ENCODE measurements at regions not wholly inside any gene's neighbourhood (a gene's known extent, or its start where the extent isn't known, plus 50 kb on each side); places are given as distances from the start of the nearest gene placed in this dataset.

DNA sequence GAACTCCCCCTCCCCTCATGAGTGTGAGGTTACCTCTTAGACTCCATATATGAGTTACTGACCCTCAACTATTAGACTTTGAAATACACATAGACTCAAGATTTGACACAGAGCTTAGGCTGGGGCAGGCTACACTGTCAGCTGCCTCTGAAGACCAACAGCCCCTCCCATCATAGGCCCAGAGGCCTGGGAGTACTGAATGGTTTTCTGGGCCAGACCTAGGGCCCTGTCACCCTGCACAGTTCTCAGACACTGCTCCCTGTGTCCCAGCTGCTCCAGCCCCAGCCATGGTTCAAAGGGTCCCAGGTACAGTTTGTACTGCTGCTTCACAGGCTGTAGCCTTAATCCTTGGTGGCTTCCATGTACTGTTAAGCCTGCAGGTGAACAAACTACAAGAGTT is 132.1 kb upstream of the MOCS1 start:
- Histone ChIP-seq H3K27me3 (ENCODE audit: control insufficient read depth in 4 of 4, insufficient read depth in 4 of 4, low read length in 3 of 4) (no peaks in the 10 kb centered on the region), H3K9me3 (ENCODE audit: control insufficient read depth in 4 of 4, low read length in 3 of 4) (no peaks in the 10 kb centered on the region), H3K36me3 (ENCODE audit: control insufficient read depth in 4 of 4, insufficient read depth in 3 of 4, low read depth in 1 of 4, low read length in 3 of 4) (no peaks in the 10 kb centered on the region), H3K27ac (ENCODE audit: low read depth in 1 of 2, low read length in 2 of 2) (no peak overlapping the region), H3K9ac (ENCODE audit: low read depth in 1 of 2, low read length in 2 of 2) (no peak overlapping the region), H3K4me1 (ENCODE audit: control insufficient read depth in 4 of 4, insufficient read depth in 4 of 4, low read length in 3 of 4) (no peaks in the 10 kb centered on the region), H3K4me3 (ENCODE audit: low read depth in 1 of 3, low read length in 3 of 3) (no peak overlapping the region)
- no peak for DNase-seq (ENCODE audit: low spot score)
- TF ChIP-seq EGR1 (IDR thresholded peaks at IDR 0.05; ENCODE audit: low read depth in 2 of 2) (no peak), JUND (IDR thresholded peaks at IDR 0.05) (no peak), HNF4G (IDR thresholded peaks at IDR 0.05) (no peak), TAF1 (conservative IDR thresholded peaks at IDR 0.05) (no peak), NR2F2 (IDR thresholded peaks at IDR 0.05) (no peak)
- TF ChIP-seq, protein P1, sequence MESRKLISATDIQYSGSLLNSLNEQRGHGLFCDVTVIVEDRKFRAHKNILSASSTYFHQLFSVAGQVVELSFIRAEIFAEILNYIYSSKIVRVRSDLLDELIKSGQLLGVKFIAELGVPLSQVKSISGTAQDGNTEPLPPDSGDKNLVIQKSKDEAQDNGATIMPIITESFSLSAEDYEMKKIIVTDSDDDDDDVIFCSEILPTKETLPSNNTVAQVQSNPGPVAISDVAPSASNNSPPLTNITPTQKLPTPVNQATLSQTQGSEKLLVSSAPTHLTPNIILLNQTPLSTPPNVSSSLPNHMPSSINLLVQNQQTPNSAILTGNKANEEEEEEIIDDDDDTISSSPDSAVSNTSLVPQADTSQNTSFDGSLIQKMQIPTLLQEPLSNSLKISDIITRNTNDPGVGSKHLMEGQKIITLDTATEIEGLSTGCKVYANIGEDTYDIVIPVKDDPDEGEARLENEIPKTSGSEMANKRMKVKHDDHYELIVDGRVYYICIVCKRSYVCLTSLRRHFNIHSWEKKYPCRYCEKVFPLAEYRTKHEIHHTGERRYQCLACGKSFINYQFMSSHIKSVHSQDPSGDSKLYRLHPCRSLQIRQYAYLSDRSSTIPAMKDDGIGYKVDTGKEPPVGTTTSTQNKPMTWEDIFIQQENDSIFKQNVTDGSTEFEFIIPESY (IDR thresholded peaks at IDR 0.05): no peak
- TF ChIP-seq, protein P2, sequence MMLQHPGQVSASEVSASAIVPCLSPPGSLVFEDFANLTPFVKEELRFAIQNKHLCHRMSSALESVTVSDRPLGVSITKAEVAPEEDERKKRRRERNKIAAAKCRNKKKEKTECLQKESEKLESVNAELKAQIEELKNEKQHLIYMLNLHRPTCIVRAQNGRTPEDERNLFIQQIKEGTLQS (IDR thresholded peaks at IDR 0.05): no peak
- TF ChIP-seq, protein P3, sequence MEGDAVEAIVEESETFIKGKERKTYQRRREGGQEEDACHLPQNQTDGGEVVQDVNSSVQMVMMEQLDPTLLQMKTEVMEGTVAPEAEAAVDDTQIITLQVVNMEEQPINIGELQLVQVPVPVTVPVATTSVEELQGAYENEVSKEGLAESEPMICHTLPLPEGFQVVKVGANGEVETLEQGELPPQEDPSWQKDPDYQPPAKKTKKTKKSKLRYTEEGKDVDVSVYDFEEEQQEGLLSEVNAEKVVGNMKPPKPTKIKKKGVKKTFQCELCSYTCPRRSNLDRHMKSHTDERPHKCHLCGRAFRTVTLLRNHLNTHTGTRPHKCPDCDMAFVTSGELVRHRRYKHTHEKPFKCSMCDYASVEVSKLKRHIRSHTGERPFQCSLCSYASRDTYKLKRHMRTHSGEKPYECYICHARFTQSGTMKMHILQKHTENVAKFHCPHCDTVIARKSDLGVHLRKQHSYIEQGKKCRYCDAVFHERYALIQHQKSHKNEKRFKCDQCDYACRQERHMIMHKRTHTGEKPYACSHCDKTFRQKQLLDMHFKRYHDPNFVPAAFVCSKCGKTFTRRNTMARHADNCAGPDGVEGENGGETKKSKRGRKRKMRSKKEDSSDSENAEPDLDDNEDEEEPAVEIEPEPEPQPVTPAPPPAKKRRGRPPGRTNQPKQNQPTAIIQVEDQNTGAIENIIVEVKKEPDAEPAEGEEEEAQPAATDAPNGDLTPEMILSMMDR (IDR thresholded peaks at IDR 0.05; ENCODE audit: low read depth, low read length, missing input control): no peak
- TF ChIP-seq, protein P4, sequence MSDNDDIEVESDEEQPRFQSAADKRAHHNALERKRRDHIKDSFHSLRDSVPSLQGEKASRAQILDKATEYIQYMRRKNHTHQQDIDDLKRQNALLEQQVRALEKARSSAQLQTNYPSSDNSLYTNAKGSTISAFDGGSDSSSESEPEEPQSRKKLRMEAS (IDR thresholded peaks at IDR 0.05): no peak

DNA sequence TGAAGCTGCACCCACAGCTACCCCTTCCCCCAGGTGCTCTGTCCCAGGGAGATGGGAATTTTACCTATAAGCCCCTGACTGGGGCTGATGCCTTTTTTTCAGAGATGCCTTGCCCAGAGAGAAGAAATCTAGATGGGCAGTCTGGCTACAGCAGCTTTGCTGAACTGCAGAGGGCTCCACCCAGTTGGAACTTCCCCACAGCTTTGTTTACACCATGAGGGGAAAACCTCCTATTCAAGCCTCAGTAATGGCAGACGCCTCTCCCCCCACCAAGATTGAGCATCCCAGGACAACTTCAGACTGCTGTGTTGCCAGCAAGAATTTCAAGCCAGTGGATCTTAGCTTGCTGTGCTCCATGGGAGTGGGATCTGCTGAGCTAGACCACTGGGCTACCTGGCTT is 122.6 kb upstream of the MOCS1 start:
- H3K27ac ChIP-seq (ENCODE audit: low read depth in 1 of 2, low read length in 2 of 2): no peak overlapping the region
- 83% methylated on average over 1 of the region's 1 CpG for WGBS
- no peaks in the 10 kb centered on the region for H3K27me3 ChIP-seq (ENCODE audit: control insufficient read depth in 4 of 4, insufficient read depth in 4 of 4, low read length in 3 of 4)
- H3K36me3 ChIP-seq (ENCODE audit: control insufficient read depth in 4 of 4, insufficient read depth in 3 of 4, low read depth in 1 of 4, low read length in 3 of 4): no peaks in the 10 kb centered on the region
- no peaks in the 10 kb centered on the region for H3K9me3 ChIP-seq (ENCODE audit: control insufficient read depth in 4 of 4, low read length in 3 of 4)
- no peak overlapping the region for H3K9ac ChIP-seq (ENCODE audit: low read depth in 1 of 2, low read length in 2 of 2)
- no peak overlapping the region for H3K4me3 ChIP-seq (ENCODE audit: low read depth in 1 of 3, low read length in 3 of 3)
- TF ChIP-seq, protein P2 (IDR thresholded peaks at IDR 0.05): no peak
- no peak for TF ChIP-seq NR2F2 (IDR thresholded peaks at IDR 0.05)
- TF ChIP-seq RAD21 (IDR thresholded peaks at IDR 0.05): no peak
- no peak for TF ChIP-seq FOXA2 (IDR thresholded peaks at IDR 0.05)
- no peak for TF ChIP-seq RXRA (IDR thresholded peaks at IDR 0.05)
- no peak for TF ChIP-seq JUND (IDR thresholded peaks at IDR 0.05)
- TF ChIP-seq, protein P4 (IDR thresholded peaks at IDR 0.05): no peak
- no peak for TF ChIP-seq FOXA1 (IDR thresholded peaks at IDR 0.05)
- no peak for TF ChIP-seq HNF4G (IDR thresholded peaks at IDR 0.05)
- TF ChIP-seq, protein P1 (IDR thresholded peaks at IDR 0.05): no peak
- TF ChIP-seq GABPA (IDR thresholded peaks at IDR 0.05 in 1 of 2, conservative IDR thresholded peaks at IDR 0.05 in 1 of 2): no peak
- TF ChIP-seq, protein P3 (IDR thresholded peaks at IDR 0.05; ENCODE audit: low read depth, low read length, missing input control): no peak
- no peak for TF ChIP-seq TAF1 (conservative IDR thresholded peaks at IDR 0.05)
- TF ChIP-seq HNF4A (conservative IDR thresholded peaks at IDR 0.05): no peak
- TF ChIP-seq SP1 (IDR thresholded peaks at IDR 0.05): no peak
- TF ChIP-seq, protein P5, sequence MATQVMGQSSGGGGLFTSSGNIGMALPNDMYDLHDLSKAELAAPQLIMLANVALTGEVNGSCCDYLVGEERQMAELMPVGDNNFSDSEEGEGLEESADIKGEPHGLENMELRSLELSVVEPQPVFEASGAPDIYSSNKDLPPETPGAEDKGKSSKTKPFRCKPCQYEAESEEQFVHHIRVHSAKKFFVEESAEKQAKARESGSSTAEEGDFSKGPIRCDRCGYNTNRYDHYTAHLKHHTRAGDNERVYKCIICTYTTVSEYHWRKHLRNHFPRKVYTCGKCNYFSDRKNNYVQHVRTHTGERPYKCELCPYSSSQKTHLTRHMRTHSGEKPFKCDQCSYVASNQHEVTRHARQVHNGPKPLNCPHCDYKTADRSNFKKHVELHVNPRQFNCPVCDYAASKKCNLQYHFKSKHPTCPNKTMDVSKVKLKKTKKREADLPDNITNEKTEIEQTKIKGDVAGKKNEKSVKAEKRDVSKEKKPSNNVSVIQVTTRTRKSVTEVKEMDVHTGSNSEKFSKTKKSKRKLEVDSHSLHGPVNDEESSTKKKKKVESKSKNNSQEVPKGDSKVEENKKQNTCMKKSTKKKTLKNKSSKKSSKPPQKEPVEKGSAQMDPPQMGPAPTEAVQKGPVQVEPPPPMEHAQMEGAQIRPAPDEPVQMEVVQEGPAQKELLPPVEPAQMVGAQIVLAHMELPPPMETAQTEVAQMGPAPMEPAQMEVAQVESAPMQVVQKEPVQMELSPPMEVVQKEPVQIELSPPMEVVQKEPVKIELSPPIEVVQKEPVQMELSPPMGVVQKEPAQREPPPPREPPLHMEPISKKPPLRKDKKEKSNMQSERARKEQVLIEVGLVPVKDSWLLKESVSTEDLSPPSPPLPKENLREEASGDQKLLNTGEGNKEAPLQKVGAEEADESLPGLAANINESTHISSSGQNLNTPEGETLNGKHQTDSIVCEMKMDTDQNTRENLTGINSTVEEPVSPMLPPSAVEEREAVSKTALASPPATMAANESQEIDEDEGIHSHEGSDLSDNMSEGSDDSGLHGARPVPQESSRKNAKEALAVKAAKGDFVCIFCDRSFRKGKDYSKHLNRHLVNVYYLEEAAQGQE (IDR thresholded peaks at IDR 0.05): no peak
- TF ChIP-seq EGR1 (IDR thresholded peaks at IDR 0.05; ENCODE audit: low read depth in 2 of 2): no peak
- TF ChIP-seq YY1 (IDR thresholded peaks at IDR 0.05): no peak
- no peaks in the 10 kb centered on the region for H3K4me1 ChIP-seq (ENCODE audit: control insufficient read depth in 4 of 4, insufficient read depth in 4 of 4, low read length in 3 of 4)
- no peak for DNase-seq (ENCODE audit: low spot score)
